ENCODE measurements at regions not wholly inside any gene's neighbourhood (a gene's known extent, or its start where the extent isn't known, plus 50 kb on each side); places are given as distances from the start of the nearest gene placed in this dataset.
"Not testable (repeated sequence)": the region's sequence is repeated elsewhere in the genome, so short reads cannot be mapped to it uniquely, and the experiment has no call there.

DNA sequence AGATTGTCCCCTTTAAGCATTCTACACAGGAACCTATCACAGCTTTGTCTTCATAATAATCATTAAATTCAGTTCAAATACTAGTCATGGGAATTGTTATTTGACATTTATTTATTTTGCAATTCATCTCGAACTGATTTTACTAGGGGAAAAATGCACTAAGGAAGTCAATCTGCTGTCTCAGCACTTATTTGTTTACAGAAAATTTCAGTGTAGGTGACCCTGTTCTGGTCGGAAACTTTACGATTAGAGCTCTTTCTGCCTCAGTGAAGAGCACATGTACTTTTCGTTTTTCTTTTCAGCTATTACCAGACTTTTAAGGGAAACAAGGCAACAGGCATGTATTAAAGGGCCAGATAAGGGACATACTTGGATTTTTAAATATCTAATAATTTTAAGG is 1405.7 kb upstream of the ZEB2 start:
- no peak for DNase-seq

GRCh38 chr2:145919477-145919876 is 1399.6 kb upstream of the ZEB2 start:
- DNase-seq = no peak

- DNase-seq = no peak
Observed at GRCh38 chr2:145918951-145919350, 1399.0 kb upstream of the ZEB2 start.

GRCh38 chr2:145916799-145917198 is 1396.9 kb upstream of the ZEB2 start:
- DNase-seq = no peak

DNA sequence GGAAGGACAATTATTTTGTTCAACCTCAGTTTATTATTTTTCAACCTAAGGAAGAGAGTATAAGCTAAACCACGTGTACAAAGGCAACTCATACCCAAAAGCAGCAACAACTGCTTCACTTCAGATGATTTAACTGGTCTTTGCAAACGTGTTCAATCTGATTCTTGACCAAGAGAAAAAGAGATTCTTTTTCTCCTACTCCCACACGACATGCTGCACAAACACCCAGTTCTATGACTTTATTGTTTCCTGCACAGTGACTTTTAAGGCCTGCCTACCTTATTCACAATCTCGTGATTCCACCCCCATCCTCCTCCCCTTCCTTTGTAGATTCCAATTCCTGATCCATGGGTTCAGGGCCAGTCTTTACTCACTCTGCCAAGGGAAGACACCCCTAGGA is 1394.8 kb upstream of the ZEB2 start:
- no peak for DNase-seq

GRCh38 chr2:145910416-145910815 is 1390.5 kb upstream of the ZEB2 start:
- DNase-seq = no peak

- DNase-seq = no peak
Observed at GRCh38 chr2:145909766-145910165, 1389.8 kb upstream of the ZEB2 start.

DNA sequence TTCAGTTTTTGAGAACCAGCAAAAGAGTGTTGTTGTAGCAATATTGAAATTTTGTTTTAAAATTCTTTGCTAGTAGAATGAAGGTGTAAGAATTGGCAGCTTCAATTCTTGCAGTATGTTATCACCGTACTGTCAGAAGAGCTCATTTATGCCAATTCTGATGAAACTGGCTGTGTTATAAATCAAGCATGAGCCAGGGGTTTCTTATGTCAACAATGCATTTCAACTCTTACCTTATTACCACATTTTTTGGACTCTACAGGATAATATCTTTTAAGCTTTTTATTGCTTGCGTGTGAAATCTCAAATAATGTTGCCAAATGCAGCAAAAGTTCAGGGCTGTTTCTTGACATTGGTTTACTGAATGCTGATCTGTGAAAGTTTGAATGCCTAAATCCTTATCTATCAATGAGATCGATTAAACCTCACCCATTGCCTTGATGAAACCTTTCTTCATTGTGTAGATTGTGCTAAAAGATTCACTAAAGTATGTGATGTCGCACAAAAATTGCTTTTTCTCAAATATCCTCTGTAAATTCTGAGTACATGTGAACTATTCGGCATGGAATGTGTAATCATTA is 1389.3 kb upstream of the ZEB2 start:
- DNase-seq = no peak

DNA sequence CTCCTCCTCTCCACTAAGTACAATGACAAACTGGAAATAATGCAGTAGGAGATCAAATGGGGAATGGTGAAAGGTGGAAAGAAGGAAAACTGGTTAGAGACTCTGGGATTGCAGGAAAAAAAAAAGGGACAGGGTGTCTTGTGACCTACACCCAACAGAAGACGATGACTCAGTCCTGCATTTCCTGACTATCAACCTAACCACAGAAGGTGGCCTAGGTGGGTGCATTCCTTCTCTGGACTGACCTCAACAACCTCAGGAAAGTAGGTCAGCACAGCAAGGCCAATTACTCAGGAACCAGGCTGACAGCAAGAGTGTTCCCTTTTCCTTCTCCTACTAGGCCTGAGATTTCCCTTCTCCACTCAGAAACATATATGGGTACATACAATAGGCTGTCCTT is 1386.4 kb upstream of the ZEB2 start:
- no peak for DNase-seq

- no peak for DNase-seq
Observed at GRCh38 chr2:145905371-145905770, 1385.5 kb upstream of the ZEB2 start.

DNA sequence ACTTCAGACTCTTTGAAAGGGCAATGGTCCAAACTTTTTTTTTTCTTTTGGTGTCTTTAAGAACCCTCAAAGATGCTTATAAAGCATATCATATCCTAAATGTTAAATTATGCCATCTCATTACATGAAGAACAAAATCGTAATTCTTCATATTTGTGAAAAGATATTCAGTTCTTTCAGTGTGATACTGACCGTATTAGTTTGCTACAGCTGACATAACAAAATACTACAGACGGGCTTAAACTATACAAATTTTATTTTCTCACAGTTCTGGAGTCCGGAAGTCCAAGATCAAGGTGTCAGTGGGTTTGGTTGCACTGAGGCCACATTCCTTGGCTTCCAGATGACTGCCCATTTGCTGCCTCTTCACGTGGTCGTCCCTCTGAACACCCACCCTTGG is 1377.2 kb upstream of the ZEB2 start:
- DNase-seq = no peak

- no peak for DNase-seq
Observed at GRCh38 chr2:145887915-145888314, 1368.0 kb upstream of the ZEB2 start.

DNA sequence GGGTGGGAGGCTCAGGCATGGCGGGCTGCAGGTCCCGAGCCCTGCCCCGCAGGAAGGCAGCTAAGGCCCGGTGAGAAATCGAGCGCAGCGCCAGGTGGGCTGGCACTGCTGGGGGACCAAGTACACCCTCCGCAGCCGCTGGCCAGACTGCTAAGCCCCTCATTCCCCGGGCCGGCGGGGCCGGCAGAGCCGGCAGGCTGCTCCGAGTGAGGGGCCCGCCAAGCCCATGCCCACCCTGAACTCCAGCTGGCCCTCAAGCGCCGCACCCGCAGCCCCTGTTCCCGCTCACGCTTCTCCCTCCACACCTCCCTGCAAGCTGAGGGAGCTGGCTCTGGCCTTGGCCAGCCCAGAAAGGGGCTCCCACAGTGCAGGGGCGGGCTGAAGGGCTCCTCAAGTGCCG is 1361.1 kb upstream of the ZEB2 start:
- DNase-seq = not testable (repeated sequence)

DNA sequence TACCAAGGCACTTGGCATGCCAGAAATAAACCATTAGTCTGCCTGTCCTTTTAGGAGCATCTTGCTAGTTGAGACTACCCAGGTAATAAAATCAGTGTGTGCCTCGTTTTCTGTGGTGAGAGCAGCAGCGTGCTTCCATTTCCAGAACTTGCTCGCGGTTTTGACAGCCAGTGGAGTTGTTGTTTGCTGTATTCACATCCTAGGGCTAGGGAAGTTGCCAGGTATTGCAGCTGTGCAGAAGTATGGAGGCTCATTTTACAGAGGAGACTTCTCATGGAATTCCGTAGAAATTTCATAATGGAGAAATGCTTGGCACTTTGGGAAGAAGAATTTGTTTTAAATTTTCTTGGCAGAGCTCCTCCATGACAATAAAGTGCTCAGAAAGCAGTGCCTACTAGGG is 1355.1 kb upstream of the ZEB2 start:
- DNase-seq = no peak

DNA sequence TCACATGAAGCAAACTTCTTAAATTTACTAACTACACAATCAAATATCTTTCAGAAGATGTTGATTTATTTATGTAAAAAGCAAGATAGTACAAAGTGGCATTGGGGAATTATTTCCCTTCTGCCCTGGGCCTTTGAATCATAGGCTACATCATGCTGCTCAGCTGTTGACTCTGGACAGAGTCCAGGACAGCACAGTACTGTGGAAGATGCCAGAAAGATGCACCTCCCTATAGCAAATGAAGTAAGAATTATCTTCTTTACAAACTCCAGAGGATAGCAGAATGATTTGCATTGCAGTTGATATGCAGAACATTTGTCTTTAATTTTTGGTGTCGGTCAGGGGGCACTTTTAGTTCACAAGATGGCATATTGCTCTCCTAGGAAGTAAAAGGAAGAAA is 1354.5 kb upstream of the ZEB2 start:
- no peak for DNase-seq

- DNase-seq = no peak
Observed at GRCh38 chr2:145864501-145864900, 1344.6 kb upstream of the ZEB2 start.

DNA sequence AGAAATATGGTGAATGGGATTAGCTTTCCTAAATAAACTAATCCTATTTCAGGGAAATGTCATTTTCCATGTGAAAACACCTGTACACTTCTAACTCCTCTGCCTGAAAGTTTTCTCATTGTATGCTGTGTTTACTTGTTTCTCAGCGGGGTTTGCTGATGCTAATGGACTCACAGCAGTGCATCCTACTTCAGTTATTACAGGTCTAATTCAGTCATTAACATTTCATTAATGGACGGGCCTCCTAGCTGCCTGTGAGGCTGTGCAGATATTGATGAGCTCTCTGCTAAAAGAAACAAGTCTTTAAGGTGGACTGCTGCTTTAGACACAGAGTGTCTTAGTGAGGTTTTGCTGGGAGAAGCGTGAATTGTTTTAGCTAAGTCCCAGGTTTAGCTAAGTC is 1342.0 kb upstream of the ZEB2 start:
- DNase-seq = no peak

DNA sequence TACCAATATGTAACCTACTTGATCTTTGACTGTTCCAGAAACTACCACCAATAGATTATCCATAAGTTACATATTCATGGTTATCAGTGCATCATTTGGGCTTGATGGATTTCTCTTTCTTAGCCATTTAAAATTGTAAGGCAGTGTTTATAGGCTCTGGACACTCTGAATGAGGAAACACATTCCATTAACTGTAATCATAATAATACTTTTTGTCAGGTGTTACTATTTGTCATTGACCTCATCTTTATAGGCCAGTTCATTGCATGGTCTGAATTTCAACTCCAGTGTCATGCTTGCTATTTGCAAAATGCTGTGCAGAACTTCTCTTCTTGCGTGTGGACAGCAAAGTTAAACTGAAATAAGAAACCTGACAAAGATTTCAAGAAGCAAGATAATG is 1340.2 kb upstream of the ZEB2 start:
- DNase-seq = no peak

GRCh38 chr2:145855142-145855541 is 1335.2 kb upstream of the ZEB2 start:
- no peak for DNase-seq

DNA sequence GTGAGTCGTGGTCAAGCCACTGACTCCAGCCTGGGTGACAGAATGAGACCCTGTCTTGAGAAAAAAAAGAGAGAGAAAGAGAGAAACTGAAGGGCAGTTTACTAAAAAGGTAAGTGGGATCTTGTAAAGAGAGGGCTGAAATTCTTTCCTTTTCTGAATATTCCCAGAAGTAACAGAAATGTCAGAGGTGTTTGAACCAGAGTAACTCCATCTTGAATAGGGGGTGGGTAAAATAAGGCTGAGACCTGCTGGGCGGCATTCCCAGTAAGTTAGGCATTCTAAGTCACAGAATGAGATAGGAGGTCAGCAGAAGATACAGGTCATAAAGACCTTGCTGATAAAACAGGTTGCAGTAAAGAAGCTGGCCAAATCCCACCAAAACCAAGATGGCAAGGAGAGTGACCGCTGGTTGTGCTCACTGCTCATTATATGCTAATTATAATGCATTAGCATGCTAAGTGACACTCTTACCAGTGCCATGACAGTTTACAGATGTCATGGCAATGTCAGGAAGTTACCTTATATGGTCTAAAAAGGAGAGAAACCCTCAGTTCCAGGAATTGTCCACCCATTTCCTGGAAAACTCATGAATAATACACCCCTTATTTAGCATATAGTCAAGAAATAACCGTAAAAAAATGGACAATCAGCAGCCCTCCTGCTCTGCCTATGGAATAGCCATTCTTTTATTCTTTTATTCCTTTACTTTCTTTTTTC is 1334.3 kb upstream of the ZEB2 start:
- no peak for DNase-seq

DNA sequence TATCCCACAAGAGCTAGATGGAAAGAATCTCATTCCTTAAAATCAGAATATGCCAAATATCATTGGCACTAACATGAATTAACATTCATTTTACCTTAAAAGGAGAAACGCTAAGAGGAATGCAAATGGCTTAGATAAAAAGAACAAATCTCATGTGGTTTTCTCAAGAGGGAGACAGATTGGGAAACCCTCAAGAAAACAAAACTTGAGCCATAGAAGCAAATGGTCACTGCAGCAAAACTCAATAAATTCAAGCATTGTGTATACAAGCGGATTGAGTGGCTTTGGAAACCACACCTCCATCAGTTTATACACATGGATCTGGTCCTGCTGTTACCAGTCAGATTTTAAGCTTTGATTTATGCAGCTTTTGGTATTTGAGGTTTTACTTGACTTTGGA is 1331.8 kb upstream of the ZEB2 start:
- DNase-seq = no peak

DNA sequence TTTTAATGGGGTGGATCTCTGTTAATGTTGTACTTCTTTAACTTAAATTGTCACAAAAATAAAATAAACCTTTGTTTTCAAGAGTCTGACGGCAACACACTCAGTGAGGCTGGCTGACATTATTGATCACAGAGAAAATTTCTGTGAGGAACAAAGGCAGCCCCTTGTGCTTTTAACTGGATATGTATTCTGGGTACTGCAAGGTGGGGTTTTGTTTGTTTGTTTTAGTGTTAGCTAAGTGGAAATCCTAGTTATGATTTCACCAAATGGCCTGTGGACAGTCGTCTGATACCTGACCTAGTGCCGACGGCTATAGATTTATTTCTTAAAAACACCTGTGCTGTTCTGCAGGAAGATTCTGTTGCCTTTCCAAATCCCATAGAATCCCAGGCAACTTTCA is 1329.5 kb upstream of the ZEB2 start:
- no peak for DNase-seq

DNA sequence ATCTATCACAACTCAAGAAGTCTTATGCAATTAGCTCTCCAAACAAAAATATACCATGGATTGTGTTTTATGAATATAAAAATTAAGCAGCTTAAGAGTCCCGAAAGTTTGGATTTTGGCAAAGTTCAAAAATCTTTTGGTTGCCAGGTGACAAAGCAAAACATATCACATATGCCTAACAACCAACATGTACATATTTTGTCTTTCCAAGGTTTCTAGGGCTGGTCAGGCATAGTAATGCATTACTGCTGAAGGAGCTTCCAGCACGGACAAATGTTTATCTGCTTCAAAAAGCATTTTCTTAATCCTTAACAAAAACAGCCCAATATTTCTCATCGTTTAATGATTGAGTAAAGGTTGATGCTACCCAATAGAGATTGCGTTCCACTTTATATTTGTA is 1327.1 kb upstream of the ZEB2 start:
- no peak for DNase-seq

GRCh38 chr2:145845923-145846322 is 1326.0 kb upstream of the ZEB2 start:
- no peak for DNase-seq

DNA sequence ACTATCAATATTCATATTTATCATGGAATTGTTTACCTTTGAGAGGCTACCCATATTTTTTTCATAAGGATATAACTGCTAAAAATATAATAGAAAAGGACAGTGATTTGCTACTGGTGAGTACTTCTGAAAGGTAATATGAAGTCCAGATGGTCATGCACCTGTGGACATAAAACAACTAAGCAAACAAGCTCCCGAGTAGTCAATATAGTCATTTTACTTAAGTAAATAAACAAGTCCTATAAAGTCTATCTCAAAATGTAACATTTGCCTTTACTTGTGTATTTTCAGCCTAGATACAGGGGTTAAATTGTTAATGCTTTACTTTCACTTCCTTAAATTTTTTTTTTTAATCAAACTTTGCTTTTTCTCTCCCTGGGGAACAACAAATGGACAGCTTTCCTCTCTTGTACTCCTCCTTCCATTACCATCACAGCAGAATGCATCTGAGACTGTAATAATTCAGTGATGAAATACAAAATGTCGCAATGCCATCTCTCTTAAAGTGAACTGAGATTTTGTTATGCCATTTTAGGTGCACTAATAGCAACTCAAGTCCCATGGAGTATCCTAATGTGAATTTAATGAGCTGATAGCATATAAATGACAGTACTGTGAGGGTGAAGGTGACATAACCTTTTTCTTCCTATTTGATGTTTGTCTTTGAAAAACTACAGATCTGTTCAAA is 1325.4 kb upstream of the ZEB2 start:
- no peak for DNase-seq

Measured in activated naive CD4-positive, alpha-beta T cell (primary cell).